NOMO-1 treated with DMSO at 0.1 percent for 48 hours (cell line): ENCODE measurements at regions not wholly inside any gene's neighbourhood (a gene's known extent, or its start where the extent isn't known, plus 50 kb on each side); places are given as distances from the start of the nearest gene placed in this dataset.
"Not testable (repeated sequence)": the region's sequence is repeated elsewhere in the genome, so short reads cannot be mapped to it uniquely, and the experiment has no call there.

Experiments
- DNase-seq: peaks from one replicate; lab custom pipeline; 2025; ENCODE audit not compliant: unreplicated experiment; lab: John Stamatoyannopoulos, UW

DNA sequence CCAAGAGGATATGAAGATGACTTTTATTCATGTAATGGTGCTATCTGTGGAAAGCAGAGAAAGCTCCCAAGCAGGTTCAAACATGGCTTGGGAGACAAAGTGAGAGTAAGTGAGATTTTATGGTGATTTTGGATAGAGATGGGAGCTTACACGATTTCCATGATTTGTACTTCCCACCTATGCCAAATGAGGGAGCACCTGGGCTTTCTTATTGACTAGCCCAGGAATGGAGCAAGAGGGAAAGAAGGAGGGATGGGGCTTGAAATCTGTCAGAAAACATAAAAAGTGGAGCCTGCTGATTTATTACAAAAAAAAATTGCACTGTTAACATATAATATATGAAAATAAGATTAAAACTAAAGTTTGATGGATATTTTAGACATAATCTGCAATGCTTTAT lies 703.5 kb upstream of the PABPC4L start:
- DNase-seq: no peak

DNA sequence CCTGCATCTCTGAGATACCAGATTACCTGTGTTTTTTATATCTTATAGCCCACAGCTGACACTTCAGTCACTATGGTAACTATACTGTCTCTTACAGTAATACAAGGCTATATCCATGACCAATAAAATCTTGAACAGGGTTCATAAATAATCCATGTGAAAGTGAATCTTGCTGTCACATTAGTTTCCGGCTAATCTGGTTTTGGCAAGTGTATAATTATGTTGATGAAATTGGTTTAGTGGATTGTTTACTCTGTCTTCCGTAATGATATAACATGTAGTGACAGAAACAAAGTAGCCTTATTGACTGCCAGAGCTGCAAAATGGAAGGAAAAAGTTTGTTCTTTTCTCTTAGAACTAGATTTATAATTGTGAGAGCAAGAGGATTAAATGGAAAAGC lies 686.6 kb upstream of the PABPC4L start:
- no peak for DNase-seq

DNA sequence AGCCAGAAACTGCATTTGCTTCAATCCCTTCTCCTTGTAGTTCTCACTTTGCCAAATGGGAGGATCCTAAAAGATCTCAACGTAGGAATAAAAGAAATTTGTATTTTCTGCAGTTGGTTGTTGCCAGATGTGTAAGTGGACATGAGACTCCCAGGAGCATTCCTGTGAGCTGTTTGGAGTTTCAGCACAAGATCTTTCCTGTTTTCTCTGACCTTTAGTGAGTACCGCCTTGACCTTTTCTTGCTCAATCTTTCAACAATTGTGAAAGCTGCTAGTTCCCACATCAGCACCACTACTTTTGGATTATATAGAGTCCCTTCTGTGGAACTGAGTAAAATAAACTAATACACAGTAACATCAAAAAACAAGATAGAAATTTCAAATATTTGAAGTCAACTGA lies 683.8 kb upstream of the PABPC4L start:
- DNase-seq: no peak

DNA sequence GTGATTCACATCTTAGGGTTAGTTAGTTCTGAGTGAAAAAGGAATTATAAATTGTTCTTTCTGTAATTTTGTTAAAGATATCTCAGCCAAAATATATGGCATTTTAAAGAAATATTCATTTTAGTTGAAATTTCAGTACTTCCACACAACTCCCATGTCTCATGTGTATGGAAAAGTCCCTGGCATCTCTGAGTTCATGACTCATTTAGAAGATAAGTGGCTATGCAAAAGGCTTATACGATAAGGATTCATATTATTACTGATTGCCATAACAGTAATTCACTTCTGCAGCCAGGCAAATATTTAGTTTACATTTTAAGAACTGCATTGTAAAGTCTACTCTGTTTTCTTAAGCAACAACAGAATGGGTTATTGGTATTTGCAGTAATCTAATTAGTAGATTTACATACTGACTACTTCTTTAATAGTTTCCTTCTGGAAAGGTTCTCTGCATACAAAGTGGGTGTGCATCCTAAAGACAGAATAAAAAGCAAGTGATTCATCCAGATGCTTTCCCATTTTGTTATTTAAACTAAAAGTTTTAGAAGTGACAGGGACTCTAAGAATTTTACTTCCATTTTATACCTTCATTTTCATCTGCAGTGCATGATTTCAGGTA lies 682.4 kb upstream of the PABPC4L start:
- DNase-seq: no peak

DNA sequence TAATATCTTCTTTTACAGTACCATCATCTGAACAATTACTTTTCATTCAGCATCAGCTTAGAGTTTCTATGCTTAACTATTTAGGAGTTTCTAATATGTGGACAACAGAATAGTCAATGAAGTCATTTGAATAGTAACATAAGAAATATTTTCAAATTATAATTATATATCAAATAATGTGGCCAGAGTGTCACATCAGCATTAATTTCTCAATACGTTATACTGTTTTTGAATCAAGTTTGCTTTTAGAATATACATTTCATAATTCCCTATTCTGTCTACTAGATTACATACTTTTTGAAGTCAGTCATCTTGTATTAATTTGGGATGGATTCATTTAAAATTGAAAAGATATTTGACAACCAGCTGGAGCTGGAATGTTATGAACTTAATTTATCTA lies 677.4 kb upstream of the PABPC4L start:
- DNase-seq: no peak

DNA sequence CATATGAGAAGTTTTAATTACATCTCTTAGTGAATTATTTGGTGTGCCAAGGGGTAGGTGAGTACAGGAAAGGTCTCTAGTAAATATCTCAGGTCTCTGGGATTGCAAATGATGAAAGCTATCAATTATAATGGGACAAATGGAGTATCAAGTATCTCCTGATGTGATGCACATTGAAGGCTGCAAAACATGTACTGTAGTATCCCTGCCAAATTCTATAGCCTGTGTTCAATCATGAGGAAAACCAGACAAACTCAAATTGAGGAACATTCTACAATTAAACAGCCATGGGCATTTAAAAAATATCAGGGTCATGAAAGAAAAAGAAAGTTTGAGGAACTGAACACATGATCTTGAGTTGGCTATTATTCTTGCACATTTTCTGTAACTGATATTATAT lies 665.4 kb upstream of the PABPC4L start:
- no peak for DNase-seq

DNA sequence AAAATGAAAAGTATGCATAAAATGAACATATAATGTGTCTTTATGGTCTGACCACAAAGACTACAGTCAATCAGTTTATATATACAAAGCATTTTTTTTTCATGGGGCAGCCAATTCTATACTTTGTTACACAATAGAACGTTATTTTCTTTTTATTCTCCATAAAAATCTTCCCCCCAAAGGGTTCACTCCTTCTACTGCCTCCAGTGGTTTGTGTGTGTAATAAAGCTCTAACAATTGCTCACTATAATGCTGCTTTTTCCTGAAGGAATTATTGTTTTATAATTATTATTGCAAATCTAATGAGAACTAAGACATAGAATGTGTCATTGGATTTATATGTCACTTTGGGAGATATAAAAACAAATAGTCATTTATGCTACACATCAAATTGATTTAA lies 664.1 kb upstream of the PABPC4L start:
- DNase-seq: no peak

DNA sequence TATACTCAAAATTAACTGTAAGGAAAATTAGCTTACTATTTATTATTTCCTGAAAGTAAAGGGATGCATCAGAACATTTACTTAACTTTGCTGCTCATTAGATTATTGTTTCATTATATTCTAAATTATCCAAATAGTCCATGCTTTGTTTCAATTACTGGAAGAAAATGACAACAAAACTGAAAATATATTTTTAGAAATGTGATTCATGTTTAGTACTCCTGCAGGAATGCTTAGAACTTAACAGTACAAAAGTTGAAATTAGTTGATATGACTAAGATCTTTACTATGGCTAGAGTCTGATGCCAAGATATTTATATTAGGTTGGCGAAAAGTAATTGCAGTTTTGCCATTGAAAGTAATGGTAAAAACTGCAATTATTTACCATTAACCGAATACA lies 660.5 kb upstream of the PABPC4L start:
- DNase-seq: no peak

DNA sequence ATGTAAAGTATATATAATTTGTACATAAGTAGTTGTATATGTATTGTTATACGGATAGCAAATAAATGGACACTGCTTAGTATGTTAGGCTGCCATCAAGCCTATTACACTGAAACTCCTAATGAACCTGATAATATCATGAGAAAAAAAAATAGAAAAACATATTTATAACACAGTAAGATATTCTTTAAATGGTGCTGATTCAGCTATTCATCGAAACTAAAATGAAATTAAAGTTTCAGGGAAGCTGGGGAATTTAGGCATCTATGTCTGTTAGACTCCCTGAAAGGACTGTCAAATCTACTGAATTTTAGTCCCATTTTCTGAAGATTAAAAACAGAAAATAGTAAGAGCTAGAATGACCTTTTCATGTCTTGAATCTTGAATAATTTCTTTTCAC lies 647.1 kb upstream of the PABPC4L start:
- DNase-seq: no peak

DNA sequence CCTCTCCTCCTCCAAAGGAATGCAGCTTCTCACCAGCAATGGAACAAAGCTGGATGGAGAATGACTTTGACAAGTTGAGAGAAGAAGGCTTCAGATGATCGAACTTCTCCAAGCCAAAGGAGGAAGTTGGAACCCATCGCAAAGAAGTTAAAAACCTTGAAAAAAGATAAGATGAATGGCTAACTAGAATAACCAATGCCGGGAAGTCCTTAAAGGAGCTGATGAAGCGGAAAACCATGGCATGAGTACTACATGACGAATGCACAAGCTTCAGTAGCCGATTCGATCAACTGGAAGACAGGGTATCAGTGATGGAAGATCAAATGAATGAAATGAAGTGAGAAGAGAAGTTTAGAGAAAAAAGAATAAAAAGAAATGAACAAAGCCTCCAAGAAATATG lies 629.2 kb upstream of the PABPC4L start:
- DNase-seq: not testable (repeated sequence)

DNA sequence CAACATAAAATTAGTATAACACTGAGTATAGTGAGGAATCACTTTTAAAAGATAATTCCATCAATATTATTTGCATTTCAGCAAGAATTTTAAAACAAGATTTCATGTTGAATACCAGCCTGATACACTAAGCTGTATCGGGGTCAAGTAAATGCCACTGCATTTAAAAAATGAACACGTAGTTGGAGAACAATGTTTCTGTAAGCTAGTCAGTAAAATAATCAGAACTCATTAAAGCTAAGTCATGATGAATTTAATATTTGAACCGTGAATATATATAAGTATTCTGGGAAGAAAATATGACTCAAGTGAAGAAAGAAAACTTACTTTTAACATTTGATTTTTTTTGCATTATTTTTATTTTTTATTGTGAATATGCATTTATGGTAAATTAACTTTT lies 611.0 kb upstream of the PABPC4L start:
- no peak for DNase-seq

DNA sequence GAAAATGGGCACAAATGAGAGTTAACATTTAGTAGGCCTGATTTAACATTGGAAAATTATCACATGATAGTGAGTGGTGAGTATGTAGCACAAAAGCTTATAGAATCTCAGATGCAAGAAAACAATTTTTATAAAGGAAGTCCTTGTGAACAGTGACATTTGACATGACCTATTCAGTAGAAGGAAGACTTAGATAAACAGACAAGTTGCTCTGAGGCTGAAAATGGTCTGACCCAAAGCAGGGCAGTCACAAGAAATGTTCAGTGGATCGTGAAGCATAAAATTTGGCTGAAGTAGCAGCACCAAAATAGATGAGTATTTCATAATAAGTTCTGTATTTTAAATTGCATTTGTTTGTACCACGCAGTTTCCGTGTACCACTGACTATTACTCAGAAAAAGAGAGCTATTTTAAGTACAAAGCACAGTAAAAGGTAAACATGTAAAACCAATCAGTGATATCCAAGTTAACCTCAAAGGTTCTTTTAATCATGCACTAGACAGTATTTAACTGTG lies 605.7 kb upstream of the PABPC4L start:
- DNase-seq: no peak

DNA sequence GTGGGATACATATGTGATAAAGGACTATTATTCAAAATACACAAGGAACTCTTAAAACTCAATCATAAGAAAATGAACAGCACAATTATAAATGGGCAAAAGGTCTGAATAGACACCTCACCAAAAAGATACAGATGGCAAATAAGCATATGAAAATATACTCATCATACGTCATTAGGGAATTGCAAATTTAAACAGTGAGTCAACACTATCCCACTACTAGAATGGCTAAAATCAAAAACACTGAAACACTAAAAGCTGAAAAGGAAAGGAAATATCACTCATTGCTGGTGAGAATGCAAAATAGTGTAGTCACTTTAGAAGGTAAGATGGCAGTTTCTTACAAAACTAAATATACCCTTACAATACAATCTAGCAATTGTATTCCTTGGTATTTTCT lies 597.0 kb upstream of the PABPC4L start:
- DNase-seq: no peak

DNA sequence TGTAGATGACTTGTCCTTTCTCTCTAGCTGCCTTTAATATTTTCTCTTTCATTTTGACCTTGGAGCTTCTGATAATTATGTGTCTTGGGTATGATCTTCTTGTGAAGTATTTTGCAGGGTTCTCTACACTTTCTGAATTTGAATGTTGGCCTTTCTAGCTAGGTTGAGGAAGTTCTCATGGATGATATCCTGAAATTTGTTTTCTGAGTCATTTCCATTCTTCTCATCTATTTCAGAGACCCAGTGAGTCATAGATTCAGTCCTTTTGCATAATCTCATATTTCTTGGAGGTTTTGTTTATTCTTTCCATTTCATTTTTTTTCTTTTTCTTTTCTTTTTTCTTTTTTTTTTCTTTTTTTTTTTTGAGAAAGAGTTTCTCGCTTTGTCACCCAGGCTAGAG lies 585.7 kb upstream of the PABPC4L start:
- no peak for DNase-seq

DNA sequence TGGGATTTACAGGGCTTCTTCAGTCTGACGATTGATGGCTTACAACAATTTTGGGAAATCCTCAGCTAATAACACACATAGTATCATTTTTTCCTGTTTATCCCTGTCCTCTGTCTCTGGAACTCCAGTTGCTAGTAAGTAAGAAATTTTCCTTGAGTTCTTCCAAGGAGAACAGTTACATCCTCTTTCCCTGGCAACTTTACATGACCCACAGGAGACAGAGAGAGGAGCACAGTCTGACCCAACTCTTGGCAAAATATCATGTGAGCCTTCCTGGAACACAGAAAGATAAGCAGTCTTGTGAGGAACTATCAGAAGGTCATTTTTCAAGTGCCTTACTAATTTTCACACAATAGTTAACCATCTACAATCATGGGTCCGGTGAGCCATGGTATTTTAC lies 578.7 kb upstream of the PABPC4L start:
- DNase-seq: no peak

DNA sequence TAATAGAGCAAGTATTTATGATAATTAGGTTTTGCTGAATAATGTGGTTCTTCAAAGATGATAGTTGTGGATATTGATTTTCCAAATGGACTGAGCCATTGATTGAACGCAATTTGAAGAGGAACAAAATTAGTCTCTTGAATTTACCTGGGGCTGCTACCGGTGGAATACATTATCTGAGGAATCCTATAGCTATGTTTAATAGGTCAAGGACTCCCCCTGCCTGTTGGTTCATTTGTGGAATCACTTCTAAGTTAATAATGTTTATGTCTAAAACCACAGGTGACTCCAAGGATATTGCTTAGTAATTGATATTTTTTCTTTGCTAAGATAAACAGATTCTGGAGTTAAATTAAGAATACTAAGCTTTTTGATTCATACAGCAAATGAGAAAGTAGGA lies 576.0 kb upstream of the PABPC4L start:
- DNase-seq: no peak

DNA sequence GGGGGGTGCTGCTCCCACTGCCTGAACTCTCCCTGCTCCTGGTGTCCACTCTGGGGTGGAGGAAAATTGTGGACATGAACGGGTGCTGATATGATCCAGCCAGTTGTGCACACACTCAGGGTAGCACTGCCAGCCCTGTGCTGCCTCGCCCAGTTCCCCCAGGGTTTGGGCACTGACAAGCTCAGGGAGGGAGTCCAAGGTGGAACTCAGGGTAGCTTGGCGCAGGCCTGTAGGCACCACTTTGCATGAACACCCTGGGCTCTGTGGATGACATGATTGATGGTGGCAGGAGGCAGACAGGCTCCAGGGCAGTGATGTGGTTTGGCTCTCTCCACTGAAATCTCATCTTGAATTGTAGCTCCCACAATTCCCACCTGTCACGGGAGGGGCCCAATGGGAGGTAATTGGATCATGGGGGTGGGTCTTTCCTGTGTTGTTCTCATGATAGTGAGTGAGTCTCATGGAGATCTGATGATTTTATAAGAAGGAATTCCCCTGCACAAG lies 572.0 kb upstream of the PABPC4L start:
- no peak for DNase-seq

DNA sequence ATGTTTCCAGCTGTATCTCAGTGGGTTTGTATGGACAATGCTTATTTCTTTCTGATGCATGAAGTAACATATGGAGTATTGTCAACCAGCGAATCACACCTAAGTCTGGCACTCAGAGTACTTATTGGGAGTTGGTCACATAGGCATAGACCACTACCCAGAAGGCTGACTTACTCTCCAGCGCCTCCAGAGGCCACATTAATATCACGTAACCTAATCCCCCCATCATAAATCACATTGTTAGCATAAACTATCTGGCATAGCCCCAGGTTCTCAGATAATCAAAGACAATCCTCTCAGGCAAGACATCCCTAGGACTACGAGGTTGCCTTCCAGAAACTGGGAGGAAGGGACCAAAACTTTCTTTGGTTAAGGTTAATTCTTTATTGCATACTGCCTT lies 560.5 kb upstream of the PABPC4L start:
- no peak for DNase-seq

DNA sequence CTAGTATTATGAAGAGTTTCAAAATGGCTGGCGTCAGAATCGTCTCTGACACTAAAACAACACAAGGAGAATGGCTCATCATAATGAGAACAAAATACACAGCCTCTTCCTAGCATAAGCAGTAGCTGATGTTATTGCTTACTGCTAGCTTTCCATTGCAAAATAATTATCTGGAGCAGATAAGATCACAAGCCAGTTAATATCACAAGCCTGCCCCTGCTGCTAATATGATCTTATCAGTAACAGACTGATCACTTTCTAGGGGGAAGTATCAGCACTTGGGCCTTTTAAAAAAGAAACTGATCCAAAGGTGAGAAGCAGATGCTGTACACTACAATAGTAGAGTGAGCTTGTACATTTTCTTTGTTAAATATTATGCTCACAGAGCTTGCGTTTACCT lies 554.8 kb upstream of the PABPC4L start:
- no peak for DNase-seq

DNA sequence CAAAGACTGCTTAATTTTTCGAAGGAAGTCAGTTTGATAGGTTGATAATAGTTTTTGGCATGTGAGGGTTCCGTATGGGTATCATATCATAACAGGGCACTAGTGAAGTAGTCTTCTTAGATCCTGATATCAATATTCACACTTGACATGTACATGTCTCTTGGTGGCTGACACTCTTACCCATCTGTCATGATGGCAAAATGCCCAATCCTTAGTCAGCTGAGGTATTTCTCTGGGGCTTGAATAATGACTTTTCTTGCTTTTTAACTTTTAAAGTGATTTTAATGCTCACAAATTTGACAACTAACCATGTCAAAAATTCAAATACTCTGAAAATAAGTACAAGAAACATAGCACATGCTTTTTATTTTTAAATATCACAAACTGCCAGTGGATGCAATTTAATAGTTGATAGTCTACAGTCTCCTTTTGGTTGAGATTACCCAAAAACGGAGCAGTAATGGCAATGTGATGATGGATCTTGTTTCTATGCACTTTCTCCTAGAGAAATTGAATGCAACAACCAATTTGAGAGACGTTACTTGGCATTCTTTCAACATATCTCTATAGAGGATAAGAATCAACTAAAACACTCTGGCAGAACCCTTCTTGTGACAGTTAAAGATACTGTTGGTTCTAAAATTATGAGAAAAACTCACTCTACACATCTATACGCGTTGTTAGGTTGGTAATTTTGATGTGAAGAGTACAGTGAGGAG lies 552.9 kb upstream of the PABPC4L start:
- DNase-seq: no peak

DNA sequence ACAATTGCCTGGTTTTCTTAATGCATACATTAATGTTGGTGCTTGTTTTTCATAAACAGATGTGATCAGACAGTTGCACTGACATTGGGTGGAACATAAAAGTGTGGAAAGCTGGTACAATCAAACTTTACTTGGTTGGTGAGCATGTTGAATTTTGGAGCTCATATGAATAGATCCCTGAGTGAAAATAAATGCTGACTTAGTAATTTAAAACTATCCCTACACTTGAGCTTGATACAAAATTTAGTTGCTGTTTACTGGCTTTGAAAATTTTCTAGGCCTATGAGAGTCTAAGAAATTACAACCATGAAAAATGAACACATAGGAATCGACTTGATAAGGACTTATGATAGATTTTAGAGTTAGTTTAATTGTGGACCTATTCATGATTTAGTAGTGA lies 551.8 kb upstream of the PABPC4L start:
- no peak for DNase-seq

DNA sequence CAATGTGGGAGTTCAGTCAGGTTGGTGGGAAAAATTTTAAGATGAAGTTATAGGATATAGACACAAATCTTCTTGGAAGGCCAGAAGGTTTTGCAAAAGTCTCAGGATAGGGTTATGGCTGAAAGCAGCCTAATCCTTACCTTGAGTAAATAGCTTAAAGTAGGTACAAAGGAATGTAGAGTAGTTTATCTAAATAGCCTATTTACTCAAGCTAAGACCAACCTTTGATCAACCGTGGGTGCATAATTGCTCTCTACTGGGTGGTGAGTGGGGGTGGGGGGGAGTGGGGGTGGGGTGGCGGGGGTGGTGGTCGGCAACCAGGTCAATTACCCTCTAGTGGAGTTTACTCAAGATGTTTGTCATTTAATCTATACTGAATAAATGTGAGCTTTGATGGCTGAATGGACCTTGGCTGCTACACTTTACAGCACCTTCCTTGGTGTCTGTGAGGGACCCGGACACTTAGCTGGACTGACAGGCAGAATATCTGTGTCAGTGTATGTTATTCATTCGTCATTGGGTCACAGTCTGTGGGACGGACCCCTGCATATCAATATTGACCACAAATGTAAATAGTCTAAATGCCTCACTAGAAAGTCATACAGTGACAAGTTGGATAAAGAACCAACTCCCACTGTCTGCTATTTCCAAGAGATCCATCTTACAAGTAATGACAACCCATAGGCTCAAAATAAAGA lies 545.7 kb upstream of the PABPC4L start:
- no peak for DNase-seq
